BJ (cell line): ENCODE measurements at regions not wholly inside any gene's neighbourhood (a gene's known extent, or its start where the extent isn't known, plus 50 kb on each side); places are given as distances from the start of the nearest gene placed in this dataset.

Experiments
- CTCF ChIA-PET: fragments of 350-600 bp; formaldehyde crosslinking; extraction: SDS; loops from one replicate; lab custom pipeline; 2021; ENCODE audit warnings: antibody characterized with exemption, inconsistent platforms; lab: Yijun Ruan, JAX
- POLR2A ChIA-PET: fragments of 300-600 bp; sonication (Branson Sonifier 250); formaldehyde crosslinking; extraction: SDS; loops from one replicate; lab custom pipeline; 2021; ENCODE audit warnings: antibody characterized with exemption; lab: Charles Lee
- DNase-seq: peaks from one replicate; pipeline ENCODE4 v3.0.0-alpha.2; 2011; ENCODE audit warnings: low read depth
- H3K27me3 ChIP-seq: 2 replicates; pipeline ENCODE4 v1.6.0; 2011; ENCODE audit warnings: low read length; ENCODE audit not compliant: control insufficient read depth, insufficient read depth
- H3K36me3 ChIP-seq: 2 replicates; pipeline ENCODE4 v1.5.1; 2011; ENCODE audit warnings: low read length; ENCODE audit not compliant: control insufficient read depth, insufficient read depth
- H3K4me3 ChIP-seq: 2 replicates; pipeline ENCODE4 v1.5.1; 2011; ENCODE audit warnings: low read depth, mild to moderate bottlenecking, control low read depth, low read length
- CTCF ChIP-seq: IDR thresholded peaks from 2 replicates; pipeline ENCODE4 v1.5.1; 2011; ENCODE audit warnings: low read depth, mild to moderate bottlenecking, control low read depth, inconsistent platforms, low read length, moderate library complexity; ENCODE audit not compliant: insufficient read depth

GRCh38 chr3:117278424-117279190 lies 569.0 kb downstream of the TUSC7 start:
- Histone ChIP-seq H3K4me3 (no peak overlapping the region), H3K27me3 (no peaks in the 10 kb centered on the region), H3K36me3 (no peaks in the 10 kb centered on the region)
- CTCF ChIA-PET: no interaction called here
- DNase-seq: no peak
- POLR2A ChIA-PET: no interaction called here
- no peak for TF ChIP-seq CTCF

DNA sequence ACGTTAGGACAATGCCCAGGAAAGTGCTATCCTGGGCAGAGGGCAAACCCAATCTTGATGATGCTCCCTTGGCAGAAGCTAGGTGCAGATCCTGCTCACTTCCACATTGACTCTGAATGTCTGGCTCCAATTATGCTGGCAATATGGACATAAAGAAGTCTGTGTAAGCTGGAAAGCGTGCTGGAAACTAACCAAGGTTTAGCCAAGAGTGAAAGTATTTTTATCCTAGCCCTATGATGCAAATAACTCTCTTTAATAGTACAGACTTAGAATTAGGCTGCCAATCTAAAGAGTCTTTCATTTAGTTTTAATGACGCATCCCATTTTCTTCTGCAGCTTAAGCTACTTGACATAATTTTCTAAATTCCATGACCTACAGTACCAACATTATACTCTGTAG lies 571.8 kb downstream of the TUSC7 start:
- Histone ChIP-seq H3K4me3 (no peak overlapping the region), H3K27me3 (no peaks in the 10 kb centered on the region), H3K36me3 (no peaks in the 10 kb centered on the region)
- DNase-seq: no peak
- no peak for TF ChIP-seq CTCF
- POLR2A ChIA-PET: no interaction called here
- CTCF ChIA-PET: interaction anchor here (1.6 kb wide), 1 partner anchor 11 kb away, joined by 3 read pairs; no protein-coding TSS in a partner anchor

DNA sequence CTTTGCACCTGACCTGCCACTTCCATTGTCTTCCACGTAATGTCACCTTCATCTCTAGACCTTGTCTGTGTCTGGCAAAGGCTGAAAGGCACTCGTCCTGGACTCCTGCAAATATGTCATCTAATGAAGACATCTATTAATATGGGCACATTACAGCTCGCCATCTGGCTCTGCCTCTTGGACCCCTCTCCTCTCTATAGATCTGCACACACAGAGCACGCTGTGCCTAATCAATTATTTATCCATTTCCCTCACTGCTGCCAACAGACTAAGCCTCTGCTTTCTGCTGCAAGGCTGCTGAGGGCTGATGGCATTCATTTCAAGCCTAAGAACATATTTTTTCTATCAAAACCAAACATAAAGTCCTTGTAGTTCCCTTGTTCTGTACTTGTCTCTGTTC lies 573.0 kb downstream of the TUSC7 start:
- Histone ChIP-seq H3K4me3 (no peak overlapping the region), H3K27me3 (no peaks in the 10 kb centered on the region), H3K36me3 (no peaks in the 10 kb centered on the region)
- DNase-seq: no peak
- no peak for TF ChIP-seq CTCF
- ChIA-PET POLR2A (no interaction called here), CTCF (interaction anchor here (1.6 kb wide), 1 partner anchor 10 kb away, joined by 3 read pairs; no protein-coding TSS in a partner anchor)

GRCh38 chr3:117285737-117286136 lies 576.2 kb downstream of the TUSC7 start:
- H3K27me3 ChIP-seq: no peaks in the 10 kb centered on the region
- no peak for TF ChIP-seq CTCF
- no peak overlapping the region for H3K4me3 ChIP-seq
- CTCF ChIA-PET: no interaction called here
- DNase-seq: no peak
- POLR2A ChIA-PET: no interaction called here
- H3K36me3 ChIP-seq: no peaks in the 10 kb centered on the region

DNA sequence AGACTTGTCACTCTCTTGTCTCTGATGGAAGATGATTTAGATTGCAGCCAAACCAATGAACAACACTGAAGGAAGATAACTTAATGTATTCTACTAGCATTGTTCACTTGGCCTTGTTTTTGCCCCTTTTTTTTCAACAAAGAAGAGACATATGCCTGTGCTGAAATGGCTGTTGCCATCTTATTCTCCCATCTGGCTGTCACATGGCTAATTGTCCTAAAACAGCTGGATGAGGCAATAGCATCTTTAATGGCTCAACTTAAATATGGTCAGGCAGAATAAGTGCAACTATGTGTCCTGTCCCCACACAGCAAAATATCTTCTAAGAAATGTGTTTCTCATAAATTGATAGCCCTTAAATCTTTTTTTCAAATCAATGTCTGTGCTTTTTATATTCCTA lies 576.9 kb downstream of the TUSC7 start:
- ChIA-PET CTCF (no interaction called here), POLR2A (no interaction called here)
- no peak for TF ChIP-seq CTCF
- Histone ChIP-seq H3K27me3 (no peaks in the 10 kb centered on the region), H3K36me3 (no peaks in the 10 kb centered on the region), H3K4me3 (no peak overlapping the region)
- DNase-seq: no peak
